Osteoblast (primary cell): ENCODE measurements at regions not wholly inside any gene's neighbourhood (a gene's known extent, or its start where the extent isn't known, plus 50 kb on each side); places are given as distances from the start of the nearest gene placed in this dataset.

Source experiments
- DNase-seq: peaks from one replicate; pipeline ENCODE4 v3.0.0; 2011; ENCODE audit warnings: low spot score, mixed read lengths; ENCODE audit not compliant: insufficient read length; ENCODE audit errors: missing footprints
- H2AFZ ChIP-seq: 2 replicates; pipeline ENCODE4 v1.6.0; 2011; ENCODE audit warnings: mild to moderate bottlenecking, low read length
- H3K27ac ChIP-seq: 2 replicates; pipeline ENCODE4 v1.5.1; 2011; ENCODE audit warnings: mild to moderate bottlenecking, low read depth, low read length, moderate library complexity
- H3K27me3 ChIP-seq: 2 replicates; pipeline ENCODE4 v1.6.0; 2012; ENCODE audit warnings: mild to moderate bottlenecking, control low read depth, inconsistent platforms, low read length, moderate library complexity; ENCODE audit not compliant: insufficient read depth
- H3K36me3 ChIP-seq: 2 replicates; pipeline ENCODE4 v1.5.1; 2011; ENCODE audit warnings: mild to moderate bottlenecking, low read length, control low read depth, moderate library complexity; ENCODE audit not compliant: insufficient read depth
- H3K4me1 ChIP-seq: 2 replicates; pipeline ENCODE4 v1.5.1; 2011; ENCODE audit warnings: mild to moderate bottlenecking, low read length, control low read depth, moderate library complexity; ENCODE audit not compliant: insufficient read depth
- H3K4me2 ChIP-seq: 2 replicates; pipeline ENCODE4 v1.6.0; 2011; ENCODE audit warnings: mild to moderate bottlenecking, low read length; ENCODE audit not compliant: insufficient read depth
- H3K4me3 ChIP-seq: fragments of 200-600 bp; sonication (generic); 3 replicates; pipeline ENCODE4 v1.5.1; 2012; ENCODE audit warnings: mild to moderate bottlenecking, low read length, inconsistent platforms; ENCODE audit not compliant: insufficient read depth
- H3K79me2 ChIP-seq: 2 replicates; pipeline ENCODE4 v1.6.0; 2012; ENCODE audit warnings: mild to moderate bottlenecking, low read length, control low read depth, inconsistent platforms; ENCODE audit not compliant: insufficient read depth
- H3K9me3 ChIP-seq: 2 replicates; pipeline ENCODE4 v1.5.1; 2011; ENCODE audit warnings: low read depth, low read length, control low read depth
- H4K20me1 ChIP-seq: 2 replicates; pipeline ENCODE4 v1.6.0; 2012; ENCODE audit warnings: mild to moderate bottlenecking, low read length, control low read depth; ENCODE audit not compliant: insufficient read depth
- TF ChIP-seq, protein P1 (sequence below): IDR thresholded peaks from 2 replicates; pipeline ENCODE4 v1.5.1; 2011; ENCODE audit warnings: mild to moderate bottlenecking, low read depth, low read length, moderate library complexity; ENCODE audit errors: extremely low read depth

DNA sequence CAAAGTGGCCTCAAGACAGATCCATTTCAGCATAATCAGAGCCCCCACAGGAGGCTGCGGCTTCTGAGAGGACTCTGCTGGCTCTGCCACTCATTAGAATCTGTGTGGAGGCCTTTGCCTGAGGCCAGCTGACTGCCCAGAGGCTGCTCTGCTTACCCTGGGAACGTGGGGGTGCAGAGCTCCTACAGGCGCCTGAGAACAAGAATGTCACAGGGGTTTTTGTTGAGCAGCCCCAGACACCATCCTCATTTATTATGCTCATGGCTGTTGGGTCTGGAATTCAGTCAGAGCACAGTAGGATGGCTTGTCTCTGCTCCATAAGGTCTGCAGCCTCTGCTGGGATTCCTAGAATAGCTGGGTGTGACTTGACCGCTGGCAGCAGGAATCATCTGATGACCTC lies 101.8 kb upstream of the GDF10 start:
- no peak overlapping the region for H2AFZ ChIP-seq
- H3K4me2 ChIP-seq: no peak overlapping the region
- no peaks in the 10 kb centered on the region for H3K36me3 ChIP-seq
- H3K27ac ChIP-seq: no peak overlapping the region
- TF ChIP-seq, protein P1, sequence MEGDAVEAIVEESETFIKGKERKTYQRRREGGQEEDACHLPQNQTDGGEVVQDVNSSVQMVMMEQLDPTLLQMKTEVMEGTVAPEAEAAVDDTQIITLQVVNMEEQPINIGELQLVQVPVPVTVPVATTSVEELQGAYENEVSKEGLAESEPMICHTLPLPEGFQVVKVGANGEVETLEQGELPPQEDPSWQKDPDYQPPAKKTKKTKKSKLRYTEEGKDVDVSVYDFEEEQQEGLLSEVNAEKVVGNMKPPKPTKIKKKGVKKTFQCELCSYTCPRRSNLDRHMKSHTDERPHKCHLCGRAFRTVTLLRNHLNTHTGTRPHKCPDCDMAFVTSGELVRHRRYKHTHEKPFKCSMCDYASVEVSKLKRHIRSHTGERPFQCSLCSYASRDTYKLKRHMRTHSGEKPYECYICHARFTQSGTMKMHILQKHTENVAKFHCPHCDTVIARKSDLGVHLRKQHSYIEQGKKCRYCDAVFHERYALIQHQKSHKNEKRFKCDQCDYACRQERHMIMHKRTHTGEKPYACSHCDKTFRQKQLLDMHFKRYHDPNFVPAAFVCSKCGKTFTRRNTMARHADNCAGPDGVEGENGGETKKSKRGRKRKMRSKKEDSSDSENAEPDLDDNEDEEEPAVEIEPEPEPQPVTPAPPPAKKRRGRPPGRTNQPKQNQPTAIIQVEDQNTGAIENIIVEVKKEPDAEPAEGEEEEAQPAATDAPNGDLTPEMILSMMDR: no peak
- no peaks in the 10 kb centered on the region for H4K20me1 ChIP-seq
- H3K4me1 ChIP-seq: no peaks in the 10 kb centered on the region
- no peaks in the 10 kb centered on the region for H3K79me2 ChIP-seq
- DNase-seq: no peak
- H3K9me3 ChIP-seq: no peaks in the 10 kb centered on the region
- no peak overlapping the region for H3K4me3 ChIP-seq
- H3K27me3 ChIP-seq: peaks cover 10% of the 10 kb centered on the region

DNA sequence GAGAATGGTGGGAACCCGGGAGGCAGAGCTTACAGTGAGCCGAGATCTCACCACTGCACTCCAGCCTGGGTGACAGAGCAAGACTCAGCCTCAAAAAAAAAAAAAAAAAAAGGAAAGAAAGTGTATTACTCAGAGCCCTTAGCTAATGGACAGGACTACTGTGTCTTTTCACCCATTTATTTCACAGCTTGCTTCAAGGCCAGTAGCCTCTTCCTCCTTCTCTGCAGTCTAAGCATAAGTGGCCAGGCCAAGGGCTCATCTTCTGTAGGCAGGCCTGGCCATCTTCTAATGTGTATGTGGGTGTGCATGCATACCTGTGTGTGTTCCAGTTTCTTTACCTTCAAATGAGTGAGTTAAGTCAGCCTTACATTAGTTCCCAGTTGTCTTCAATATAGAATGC lies 94.8 kb upstream of the GDF10 start:
- H3K27ac ChIP-seq: no peak overlapping the region
- no peaks in the 10 kb centered on the region for H3K9me3 ChIP-seq
- H3K4me3 ChIP-seq: no peak overlapping the region
- no peaks in the 10 kb centered on the region for H3K79me2 ChIP-seq
- no peak overlapping the region for H3K4me2 ChIP-seq
- no peaks in the 10 kb centered on the region for H4K20me1 ChIP-seq
- DNase-seq: no peak
- no peaks in the 10 kb centered on the region for H3K36me3 ChIP-seq
- no peaks in the 10 kb centered on the region for H3K27me3 ChIP-seq
- TF ChIP-seq, protein P1: no peak
- H2AFZ ChIP-seq: no peak overlapping the region
- H3K4me1 ChIP-seq: no peaks in the 10 kb centered on the region

DNA sequence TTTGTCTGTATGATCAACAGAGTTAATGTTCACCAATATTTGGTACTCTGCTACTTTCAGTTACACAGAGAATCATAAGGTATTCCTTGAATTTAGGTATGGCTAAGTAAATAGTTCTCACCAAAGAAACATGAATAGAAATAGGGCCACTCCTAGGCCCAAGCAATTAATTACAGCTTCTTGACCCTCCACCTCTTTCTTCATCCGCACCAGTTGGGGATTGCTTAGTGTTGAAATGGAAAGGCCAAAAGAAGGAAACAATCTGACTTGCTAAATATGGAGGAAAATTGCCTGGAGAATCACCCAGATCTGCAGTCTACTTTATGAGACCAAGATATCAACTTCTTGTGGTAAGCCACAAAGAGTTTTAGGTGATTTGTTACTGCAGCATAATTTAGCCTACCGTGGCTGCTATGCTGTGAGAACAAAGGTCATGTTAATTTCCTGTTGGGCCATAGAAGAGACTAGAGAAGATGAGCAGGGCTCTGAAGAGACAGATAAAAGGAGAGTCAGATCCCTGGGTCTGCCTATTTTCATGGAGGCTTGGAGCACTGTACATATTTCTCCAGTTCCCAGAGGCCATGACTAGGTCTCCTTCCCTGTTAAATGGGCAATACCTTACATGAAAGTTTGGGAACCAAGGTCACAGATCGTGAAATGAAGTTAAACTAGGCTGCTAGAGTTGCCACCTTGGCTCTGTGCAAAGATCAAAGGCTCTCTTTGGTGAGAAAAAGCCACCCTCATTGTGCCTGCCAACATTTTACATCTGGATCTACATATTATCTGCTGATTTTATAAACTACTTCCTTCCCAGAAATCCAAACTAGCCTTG lies 93.3 kb upstream of the GDF10 start:
- H4K20me1 ChIP-seq: no peaks in the 10 kb centered on the region
- no peak overlapping the region for H2AFZ ChIP-seq
- H3K27me3 ChIP-seq: no peaks in the 10 kb centered on the region
- TF ChIP-seq, protein P1: no peak
- no peaks in the 10 kb centered on the region for H3K9me3 ChIP-seq
- H3K79me2 ChIP-seq: no peaks in the 10 kb centered on the region
- H3K27ac ChIP-seq: no peak overlapping the region
- H3K4me1 ChIP-seq: no peaks in the 10 kb centered on the region
- H3K36me3 ChIP-seq: no peaks in the 10 kb centered on the region
- DNase-seq: no peak
- H3K4me2 ChIP-seq: no peak overlapping the region
- H3K4me3 ChIP-seq: no peak overlapping the region

DNA sequence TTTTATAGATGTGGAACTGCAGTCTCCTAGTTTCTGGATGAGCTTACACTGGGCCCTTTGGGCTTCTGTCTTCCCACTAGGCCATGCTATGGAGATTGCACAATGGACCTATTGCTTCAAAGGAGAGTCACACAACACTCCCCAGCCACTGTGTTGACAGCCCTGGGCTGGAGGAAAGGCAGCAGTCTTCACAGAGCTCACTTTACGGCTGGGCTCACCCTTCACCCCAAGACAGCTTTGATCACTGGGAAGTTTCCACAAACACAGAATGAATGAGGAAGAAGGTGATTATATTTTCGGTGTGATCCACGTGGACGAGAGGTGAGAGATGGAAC lies 92.7 kb upstream of the GDF10 start:
- no peak for DNase-seq
- H3K9me3 ChIP-seq: no peaks in the 10 kb centered on the region

More for the DNA sequence above, 92.7 kb upstream of the GDF10 start:
- no peak overlapping the region for H3K27ac ChIP-seq
- H3K4me3 ChIP-seq: no peak overlapping the region
- H4K20me1 ChIP-seq: no peaks in the 10 kb centered on the region
- H3K4me2 ChIP-seq: no peak overlapping the region
- H3K79me2 ChIP-seq: no peaks in the 10 kb centered on the region
- H2AFZ ChIP-seq: no peak overlapping the region
- no peaks in the 10 kb centered on the region for H3K4me1 ChIP-seq
- H3K27me3 ChIP-seq: no peaks in the 10 kb centered on the region
- H3K36me3 ChIP-seq: no peaks in the 10 kb centered on the region
- TF ChIP-seq, protein P1: no peak
